GM19238 (cell line): ENCODE measurements at regions not wholly inside any gene's neighbourhood (a gene's known extent, or its start where the extent isn't known, plus 50 kb on each side); places are given as distances from the start of the nearest gene placed in this dataset.

Experiments
- DNase-seq: peaks from one replicate; pipeline ENCODE4 v3.0.0; 2011; ENCODE audit warnings: low spot score; ENCODE audit not compliant: insufficient read length

DNA sequence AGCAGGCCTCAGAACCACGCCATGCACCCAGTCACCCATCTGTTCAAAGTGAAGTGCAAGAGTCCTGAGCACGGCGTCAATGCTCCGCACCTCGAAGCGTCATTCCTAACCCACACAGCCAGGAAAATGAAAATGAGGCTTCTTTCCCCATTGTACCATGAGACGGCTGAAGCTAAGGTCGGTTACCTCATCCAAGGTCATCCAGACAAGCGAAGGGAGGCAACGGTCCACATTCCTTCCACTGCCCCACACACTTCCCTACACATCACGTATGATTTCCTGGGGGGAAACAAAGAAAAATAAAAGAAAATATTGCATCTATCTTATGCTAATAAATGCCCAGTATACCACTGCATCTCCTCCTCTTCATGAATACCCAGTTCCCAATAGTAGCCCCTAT, 113.5 kb upstream of the RAB6C start:
- DNase-seq: no peak

DNA sequence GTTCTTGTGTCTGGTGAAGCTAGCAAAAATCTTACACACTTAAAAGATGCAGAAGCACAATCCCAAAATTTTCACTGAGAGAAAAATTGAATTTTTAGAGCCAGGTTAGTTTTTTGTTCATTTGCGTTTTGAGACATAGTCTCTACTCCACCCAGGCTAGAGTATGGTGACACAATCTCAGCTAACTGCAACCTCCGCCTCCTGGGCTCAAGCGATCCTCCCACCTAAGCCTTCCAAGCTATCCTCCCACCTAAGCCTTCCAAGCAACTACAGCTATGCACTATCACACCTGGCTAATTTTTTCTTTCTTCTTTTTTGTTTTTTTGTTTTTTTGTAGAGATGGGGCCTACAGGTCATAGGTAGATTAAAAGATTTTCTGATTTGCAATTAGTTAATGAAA, 113.1 kb upstream of the RAB6C start:
- DNase-seq: no peak

- no peak for DNase-seq
Measured at GRCh38 chr2:129868151-129868550, 111.3 kb upstream of the RAB6C start.

- no peak for DNase-seq
Measured at GRCh38 chr2:129870685-129871241, 108.7 kb upstream of the RAB6C start.

- DNase-seq: no peak
Measured at GRCh38 chr2:129872446-129872845, 107.0 kb upstream of the RAB6C start.

GRCh38 chr2:129876541-129876940, 102.9 kb upstream of the RAB6C start:
- no peak for DNase-seq

DNA sequence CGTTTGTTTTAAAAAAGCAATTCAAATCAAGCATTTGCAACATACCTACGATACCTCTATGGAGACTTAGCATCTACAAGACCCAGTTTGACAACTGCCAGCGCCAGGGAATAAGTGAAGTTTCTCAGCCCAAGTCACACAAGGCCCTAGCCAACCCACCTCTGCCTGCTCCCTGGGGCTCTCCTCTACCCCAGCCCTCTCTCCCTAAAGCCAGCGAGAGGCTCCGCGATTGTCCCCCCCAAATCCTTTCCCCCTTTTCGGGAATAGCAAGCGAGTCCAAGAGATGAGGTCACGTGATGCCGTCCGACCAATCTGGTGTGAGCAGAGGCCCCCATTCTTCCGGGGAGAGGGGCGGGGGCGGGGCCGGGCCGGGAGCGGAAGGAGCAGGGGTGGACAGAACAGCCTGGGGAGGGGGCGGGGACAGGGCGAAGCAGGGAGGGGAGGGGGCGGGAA, 102.2 kb upstream of the RAB6C start:
- peak; percentile 84 for DNase-seq

DNA sequence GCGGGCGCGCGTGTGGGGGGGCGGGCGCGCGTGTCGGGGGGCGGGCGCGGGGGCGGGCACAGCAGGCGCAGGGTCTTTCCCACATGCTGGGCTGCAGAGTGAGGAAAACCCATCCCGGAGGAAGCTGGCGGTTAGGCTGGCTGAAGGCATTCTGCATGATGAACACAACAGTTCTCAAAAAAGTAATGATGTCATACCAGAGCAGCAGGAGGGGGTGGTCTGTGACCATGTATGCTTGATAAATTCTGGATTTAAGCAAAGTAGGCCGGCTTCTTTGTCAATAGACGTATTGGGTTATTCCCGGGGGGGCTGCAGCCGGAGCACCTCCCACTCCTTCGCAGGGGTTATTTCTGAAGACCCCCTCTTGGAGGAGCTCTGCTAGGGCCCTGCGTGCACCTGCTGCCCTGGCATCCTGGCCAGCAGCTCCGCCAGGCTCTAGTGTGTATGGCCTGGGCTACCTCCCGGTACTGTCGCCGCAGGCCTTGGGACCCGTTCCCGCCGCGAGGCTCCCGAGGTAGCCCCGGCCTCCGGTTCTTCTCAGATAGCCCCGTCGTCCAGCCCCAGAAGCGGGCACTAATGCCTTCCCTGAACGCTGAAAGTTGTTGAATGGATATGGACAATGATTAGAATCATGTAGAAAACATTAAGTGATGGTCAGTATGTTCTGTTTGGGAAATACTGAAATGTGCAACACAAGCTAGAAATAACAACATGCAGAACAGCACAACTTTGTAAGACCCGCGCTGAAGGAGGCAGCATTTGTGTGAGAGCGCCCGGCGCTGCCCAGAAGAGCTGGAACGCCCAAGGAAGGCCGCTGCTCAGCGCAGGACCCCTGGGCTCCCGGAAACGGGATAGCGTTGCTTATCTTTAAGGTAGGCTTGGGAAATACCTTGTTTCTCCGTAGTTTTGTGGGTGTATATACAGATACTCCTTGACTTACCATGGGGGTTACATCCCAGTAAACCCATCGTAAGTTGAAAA, 101.4 kb upstream of the RAB6C start:
- peak; percentile 13 for DNase-seq

DNA sequence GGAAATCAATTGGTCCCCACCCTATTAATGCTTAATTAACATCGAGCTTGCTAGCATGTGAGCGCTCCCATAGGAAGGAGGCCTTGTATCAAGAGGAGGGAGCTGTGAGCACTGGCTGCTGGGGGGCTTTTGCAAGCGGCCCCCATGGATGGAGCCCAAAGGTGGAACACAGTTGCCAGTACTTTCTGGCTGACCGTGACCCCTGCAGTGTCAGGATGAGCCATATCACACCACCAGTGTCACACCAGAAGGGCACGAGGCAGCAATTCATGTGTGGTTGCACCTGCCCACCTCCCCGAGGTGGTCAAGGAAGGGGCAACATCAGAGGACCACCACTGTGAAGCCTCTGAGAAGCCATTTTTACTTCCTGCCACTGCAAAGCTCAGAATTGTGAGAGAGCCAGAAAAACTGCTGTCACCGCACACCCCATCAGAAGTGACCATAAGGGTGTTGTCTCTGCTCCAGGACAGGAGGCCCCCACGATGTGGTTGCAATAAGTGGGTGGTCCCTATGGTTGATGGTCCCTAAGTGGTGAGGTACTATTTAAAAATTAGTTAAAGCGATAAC, 99.8 kb upstream of the RAB6C start:
- no peak for DNase-seq

GRCh38 chr2:129880309-129880708, 99.2 kb upstream of the RAB6C start:
- no peak for DNase-seq

DNA sequence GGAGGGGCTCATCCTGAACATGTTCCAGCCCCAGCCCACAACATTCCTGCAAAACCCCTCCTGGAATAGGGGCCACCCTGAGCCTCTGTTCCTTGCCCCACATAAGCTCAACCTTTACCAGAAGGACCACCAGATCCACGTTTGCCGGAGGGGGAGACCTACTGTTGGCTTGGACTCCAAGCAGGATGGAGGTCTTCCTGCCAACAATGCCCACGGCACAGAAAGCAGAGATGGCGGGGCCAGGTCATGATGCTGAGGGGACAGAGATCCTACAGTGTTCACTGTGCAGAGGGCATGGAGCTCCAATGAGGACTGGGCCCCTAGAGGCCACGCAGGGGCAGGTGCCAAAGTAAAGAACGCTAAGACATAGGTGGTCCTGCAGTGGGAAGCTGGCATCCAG, 98.5 kb upstream of the RAB6C start:
- DNase-seq: no peak

DNA sequence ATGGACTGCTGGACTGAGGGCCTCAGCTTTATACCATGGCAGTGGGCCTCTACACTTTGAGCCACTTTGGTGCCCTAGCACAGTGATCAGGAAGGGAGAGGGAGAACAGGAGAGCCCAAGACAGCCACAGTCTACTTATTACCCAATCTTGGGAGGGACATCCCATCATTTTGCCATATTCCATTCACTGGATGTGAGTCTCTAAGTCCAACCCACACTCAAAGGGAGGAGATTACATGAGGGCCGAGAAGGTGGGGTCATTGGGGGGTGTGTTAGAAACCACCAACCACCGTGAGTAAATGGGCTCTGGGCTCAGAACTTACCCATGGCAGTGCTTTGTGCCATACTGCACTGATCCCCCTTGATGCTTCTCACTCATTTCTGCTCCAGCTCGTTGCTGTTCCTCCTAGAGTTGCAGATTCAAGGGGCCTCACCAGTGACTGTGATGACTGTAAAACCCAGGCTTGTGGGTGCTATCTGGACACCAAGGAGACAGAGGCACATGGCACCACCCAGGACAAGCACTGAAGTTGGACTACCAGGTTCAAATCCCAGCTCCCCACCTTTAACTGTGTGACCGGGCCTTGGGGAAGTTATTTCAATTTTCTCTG, 97.6 kb upstream of the RAB6C start:
- DNase-seq: no peak

DNA sequence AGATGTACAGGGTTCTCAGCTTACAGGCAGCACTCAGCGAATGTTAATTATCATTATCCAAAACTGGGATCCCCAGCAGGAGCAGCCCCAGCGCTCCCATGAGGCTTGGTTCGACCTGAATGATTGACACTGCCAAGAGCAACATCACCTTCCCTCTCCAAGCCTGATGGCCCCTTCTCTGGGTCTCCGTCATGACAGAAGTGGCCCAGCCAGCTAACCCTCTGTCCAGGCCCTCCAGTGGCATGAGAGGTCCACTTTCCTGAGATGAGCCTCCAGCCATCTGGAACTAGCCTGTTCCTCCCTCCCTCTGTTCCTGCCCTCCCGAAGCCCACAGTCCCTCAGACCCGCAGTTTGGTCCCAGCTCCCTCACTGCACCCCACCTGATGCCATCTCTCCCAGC, 97.0 kb upstream of the RAB6C start:
- no peak for DNase-seq

DNA sequence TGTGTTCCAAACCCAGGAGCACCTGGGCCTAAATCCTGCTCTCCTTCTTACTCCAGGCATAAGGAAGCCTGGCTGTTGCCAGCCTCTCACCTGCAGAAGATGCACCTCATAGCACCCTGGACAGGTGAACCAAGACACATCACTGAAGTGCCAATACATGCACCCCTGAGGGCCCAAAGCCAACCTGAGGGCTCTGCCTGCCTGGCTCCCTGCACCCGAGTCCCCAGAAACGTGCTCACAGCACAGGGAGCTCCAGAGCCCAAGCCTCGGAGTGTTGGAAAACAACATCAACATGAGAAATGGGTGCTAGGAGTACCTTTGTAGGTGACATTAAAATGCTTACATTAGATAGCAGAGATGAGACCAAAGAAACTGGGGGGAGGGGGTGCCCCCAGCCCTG, 96.3 kb upstream of the RAB6C start:
- no peak for DNase-seq

DNA sequence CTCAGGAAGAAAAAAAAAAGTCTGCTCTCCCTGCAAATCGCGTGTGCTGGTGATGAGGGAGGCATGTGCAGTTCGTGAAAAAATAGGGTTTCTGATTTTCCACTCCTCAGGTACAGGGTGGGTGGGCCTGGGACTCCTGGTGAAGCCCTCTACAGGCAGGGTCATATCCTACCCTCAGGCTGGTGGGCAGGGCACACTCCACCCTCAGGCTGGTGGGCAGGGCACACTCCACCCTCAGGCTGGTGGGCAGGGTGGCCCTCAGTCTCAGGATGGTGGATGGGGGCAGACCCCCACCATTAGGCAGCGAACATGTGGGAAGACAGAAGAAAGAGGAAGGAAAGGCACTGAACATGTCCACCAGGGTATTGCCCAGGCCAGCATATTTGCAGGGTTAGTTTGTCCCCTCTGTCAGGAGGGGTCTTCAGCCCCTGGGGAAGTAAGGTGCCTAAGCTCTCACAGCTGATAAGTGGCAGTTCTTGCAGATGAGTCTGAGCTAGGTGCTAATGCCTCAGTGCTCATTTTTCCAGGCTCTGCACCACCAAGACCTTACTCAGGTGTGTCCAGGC, 95.2 kb upstream of the RAB6C start:
- DNase-seq: no peak

DNA sequence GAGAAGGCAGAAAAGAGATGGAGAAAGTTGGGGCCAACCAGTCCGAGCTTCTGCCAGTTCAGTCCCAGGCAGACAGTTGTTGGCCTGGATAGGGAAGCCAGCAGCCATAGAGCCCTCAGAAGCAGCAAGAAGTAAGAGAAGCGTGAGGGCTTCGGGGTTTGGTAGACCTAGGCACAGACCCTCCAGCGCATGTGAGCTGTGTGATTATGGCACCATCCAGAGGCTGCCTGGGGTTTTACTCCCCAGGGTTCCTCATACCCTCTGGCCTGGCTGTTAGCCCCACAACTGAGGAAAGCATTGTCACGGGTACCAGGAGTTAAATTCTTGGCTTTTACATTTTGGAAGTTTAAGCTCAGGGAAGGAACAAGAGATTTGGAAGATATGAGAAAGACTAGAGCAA, 93.7 kb upstream of the RAB6C start:
- DNase-seq: no peak

GRCh38 chr2:129887688-129888266, 91.7 kb upstream of the RAB6C start:
- DNase-seq: no peak

- no peak for DNase-seq
Measured at GRCh38 chr2:129888461-129888860, 91.0 kb upstream of the RAB6C start.

DNA sequence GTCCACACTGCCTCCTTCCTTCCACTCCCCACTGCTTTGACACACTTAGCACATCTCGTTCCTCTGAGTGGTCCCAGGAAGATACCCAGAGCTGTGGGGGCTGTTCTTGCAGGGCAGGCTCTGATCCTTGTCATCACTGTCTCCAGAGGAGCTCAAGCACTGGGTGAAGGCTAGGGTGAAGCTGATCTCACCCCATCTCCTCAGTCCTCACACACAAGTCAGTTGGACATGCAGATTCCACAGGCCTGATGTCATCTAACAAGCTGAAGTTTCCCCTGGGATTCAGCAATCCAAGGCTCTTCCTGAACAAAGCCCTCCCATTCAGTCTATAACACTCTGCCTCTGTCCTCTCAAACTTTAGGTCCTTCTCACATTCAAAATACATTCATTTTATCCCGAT, 90.6 kb upstream of the RAB6C start:
- DNase-seq: no peak

DNA sequence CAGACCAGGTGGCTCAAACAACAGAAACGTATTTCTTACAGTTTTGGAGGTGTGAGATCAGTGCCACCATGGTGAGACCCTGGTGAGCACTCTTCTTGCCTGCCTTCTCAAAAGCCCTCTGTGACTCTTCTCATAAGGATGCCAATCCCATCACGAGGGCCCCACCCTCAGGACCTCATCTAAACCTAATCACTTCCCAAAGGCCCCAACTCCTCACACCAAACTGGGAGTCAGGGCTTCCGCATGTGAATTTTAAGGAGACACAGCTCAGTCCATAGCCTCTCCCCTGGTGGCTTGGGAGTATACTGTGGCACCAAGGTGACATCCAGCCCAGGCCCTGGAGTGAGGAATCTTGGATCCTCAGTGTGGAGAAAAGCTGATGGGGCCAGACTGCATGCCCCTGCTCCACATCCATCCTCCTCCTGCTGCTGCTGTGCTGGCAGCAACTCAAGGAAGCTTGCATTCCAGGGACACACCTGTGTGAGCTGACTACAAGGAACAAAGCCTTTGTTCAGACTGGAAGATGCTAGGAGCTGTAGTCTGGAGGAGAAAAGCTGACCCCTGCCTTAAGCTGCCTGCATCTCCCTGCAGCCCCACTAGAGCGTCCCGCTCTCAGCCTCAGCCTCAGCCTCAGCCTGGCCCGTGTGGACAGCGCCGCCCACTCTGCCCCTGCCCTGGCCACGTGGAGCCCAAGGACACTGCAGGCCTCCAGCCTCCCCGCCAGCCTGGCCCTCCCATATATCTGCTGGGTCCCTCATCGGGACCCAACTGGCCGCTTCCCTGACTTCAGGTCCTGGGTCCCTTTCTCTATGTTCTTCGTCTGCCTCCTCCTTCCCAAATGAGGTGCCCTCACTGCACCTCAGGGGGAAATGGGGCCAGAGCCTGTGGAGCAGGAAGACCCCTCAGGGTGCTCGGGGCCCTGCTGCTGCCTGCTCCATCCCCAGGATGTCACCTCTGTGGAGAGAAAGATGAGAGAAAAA, 87.8 kb upstream of the RAB6C start:
- DNase-seq: no peak
